Neural progenitor cell (in vitro differentiated cells): ENCODE measurements at regions not wholly inside any gene's neighbourhood (a gene's known extent, or its start where the extent isn't known, plus 50 kb on each side); places are given as distances from the start of the nearest gene placed in this dataset.

Experiments used
- EZH2 ChIP-seq: fragments of 200-600 bp; sonication (generic); IDR thresholded peaks from 2 replicates; pipeline ENCODE4 v1.6.1; 2017; ENCODE audit warnings: antibody characterized with exemption, mild to moderate bottlenecking, moderate library complexity
- TF ChIP-seq, protein P1 (sequence below): fragments of 200-600 bp; sonication (generic); IDR thresholded peaks from 2 replicates; pipeline ENCODE4 v1.5.1; 2017; ENCODE audit warnings: antibody characterized with exemption, mild to moderate bottlenecking

DNA sequence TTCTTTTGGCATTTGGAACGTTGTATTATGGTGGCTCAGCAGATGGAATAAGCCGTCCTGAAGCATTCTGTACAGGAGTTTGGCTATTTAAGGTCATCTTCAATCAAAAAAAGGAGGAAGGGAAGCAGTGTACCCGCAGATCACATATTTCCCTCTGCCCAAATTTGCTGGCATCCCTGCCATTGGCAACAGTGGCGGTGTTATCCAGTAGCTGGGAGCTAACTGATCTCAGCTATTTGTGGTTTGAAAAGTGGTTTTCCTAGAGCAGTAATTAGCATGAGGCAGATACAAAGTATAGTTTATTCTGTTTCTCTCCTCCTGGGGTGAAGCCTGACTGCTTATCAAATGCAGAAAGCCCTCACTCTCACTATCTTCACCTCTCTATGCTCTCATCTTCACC lies 576.8 kb downstream of the QKI start:
- TF ChIP-seq, protein P1, sequence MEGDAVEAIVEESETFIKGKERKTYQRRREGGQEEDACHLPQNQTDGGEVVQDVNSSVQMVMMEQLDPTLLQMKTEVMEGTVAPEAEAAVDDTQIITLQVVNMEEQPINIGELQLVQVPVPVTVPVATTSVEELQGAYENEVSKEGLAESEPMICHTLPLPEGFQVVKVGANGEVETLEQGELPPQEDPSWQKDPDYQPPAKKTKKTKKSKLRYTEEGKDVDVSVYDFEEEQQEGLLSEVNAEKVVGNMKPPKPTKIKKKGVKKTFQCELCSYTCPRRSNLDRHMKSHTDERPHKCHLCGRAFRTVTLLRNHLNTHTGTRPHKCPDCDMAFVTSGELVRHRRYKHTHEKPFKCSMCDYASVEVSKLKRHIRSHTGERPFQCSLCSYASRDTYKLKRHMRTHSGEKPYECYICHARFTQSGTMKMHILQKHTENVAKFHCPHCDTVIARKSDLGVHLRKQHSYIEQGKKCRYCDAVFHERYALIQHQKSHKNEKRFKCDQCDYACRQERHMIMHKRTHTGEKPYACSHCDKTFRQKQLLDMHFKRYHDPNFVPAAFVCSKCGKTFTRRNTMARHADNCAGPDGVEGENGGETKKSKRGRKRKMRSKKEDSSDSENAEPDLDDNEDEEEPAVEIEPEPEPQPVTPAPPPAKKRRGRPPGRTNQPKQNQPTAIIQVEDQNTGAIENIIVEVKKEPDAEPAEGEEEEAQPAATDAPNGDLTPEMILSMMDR: no peak
- TF ChIP-seq EZH2: no peak
